GM12865 (cell line): ENCODE measurements at regions not wholly inside any gene's neighbourhood (a gene's known extent, or its start where the extent isn't known, plus 50 kb on each side); places are given as distances from the start of the nearest gene placed in this dataset.
"Not testable (repeated sequence)": the region's sequence is repeated elsewhere in the genome, so short reads cannot be mapped to it uniquely, and the experiment has no call there.

Experiments used
- DNase-seq: peaks from one replicate; pipeline ENCODE4 v3.0.0; 2010; ENCODE audit warnings: low read depth
- H3K4me3 ChIP-seq: 2 replicates; pipeline ENCODE4 v1.5.1; 2011; ENCODE audit warnings: mild to moderate bottlenecking, low read depth, low read length, control low read depth
- TF ChIP-seq, protein P1 (sequence below): IDR thresholded peaks from 2 replicates; pipeline ENCODE4 v1.5.1; 2011; ENCODE audit warnings: low read length, control low read depth, low read depth, inconsistent platforms; ENCODE audit not compliant: insufficient read depth; ENCODE audit errors: missing control alignments

GRCh38 chr3:182651461-182651860, 141.8 kb upstream of the ATP11B start:
- DNase-seq = no peak

DNA sequence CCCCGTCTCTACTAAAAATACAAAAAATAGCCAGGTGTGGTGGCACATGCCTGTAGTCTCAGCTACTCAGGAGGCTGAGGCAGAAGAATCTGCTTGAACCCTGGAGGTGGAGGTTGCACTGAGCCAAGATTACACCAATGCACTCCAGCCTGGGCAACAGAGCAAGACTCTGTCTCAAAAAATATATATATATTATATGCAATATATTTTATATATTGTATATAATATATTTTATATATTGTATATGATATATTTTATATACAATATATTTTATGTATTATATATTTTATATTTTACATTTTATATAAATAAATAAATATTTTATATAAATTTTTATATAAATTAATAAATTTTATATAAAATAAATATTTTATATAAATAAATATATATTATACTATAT, 140.2 kb upstream of the ATP11B start:
- DNase-seq, H3K4me3 ChIP-seq: not testable (repeated sequence)

More at GRCh38 chr3:182651461-182651860, 141.8 kb upstream of the ATP11B start:
- TF ChIP-seq, protein P1, sequence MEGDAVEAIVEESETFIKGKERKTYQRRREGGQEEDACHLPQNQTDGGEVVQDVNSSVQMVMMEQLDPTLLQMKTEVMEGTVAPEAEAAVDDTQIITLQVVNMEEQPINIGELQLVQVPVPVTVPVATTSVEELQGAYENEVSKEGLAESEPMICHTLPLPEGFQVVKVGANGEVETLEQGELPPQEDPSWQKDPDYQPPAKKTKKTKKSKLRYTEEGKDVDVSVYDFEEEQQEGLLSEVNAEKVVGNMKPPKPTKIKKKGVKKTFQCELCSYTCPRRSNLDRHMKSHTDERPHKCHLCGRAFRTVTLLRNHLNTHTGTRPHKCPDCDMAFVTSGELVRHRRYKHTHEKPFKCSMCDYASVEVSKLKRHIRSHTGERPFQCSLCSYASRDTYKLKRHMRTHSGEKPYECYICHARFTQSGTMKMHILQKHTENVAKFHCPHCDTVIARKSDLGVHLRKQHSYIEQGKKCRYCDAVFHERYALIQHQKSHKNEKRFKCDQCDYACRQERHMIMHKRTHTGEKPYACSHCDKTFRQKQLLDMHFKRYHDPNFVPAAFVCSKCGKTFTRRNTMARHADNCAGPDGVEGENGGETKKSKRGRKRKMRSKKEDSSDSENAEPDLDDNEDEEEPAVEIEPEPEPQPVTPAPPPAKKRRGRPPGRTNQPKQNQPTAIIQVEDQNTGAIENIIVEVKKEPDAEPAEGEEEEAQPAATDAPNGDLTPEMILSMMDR = no peak
- H3K4me3 ChIP-seq = no peak overlapping the region

DNA sequence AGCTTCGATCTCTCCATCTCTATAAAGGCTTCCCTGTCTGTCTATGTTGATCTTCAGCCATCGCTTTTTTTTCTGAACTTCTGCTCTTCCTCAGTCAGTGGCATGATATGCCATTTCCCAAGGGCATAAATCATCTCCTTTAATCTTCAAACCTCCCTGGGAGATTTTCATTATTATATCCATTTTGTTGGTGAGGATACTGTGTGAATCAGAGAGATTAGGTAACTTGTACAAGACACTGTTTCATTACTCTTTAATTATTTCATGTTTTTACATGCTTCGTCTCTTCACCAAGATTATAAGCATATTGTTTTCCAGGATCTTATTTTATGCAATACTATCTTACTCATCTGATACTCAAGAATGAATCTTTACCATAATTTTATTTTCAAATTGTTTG, 124.8 kb upstream of the ATP11B start:
- TF ChIP-seq, protein P1 = no peak
- H3K4me3 ChIP-seq = no peak overlapping the region
- no peak for DNase-seq

GRCh38 chr3:182668974-182669373, 124.3 kb upstream of the ATP11B start:
- TF ChIP-seq, protein P1 = no peak
- DNase-seq = no peak
- H3K4me3 ChIP-seq = no peak overlapping the region

- H3K4me3 ChIP-seq = no peak overlapping the region
- TF ChIP-seq, protein P1 = no peak
Observed at GRCh38 chr3:182671541-182671940, 121.8 kb upstream of the ATP11B start.

DNA sequence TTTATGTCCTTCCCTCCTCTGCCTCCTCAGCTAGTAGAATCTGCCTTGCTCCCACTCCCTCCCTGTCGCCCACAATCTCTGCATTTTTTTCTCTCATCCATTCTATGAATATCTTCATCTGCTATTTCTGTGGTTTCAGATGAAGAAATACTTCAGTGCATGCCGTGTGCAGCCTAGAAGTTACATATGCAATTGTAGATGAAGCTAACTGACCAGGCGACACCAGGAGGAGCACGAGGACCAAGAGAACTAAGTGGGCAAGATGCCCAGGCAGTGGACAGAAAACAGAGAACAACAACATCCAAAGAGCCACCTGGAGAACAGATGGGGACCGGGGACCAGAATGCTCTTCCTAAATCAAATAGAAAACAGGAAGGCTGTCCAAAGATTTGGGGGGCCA, 121.4 kb upstream of the ATP11B start:
- TF ChIP-seq, protein P1 = no peak
- no peak overlapping the region for H3K4me3 ChIP-seq
- DNase-seq = no peak

More at GRCh38 chr3:182671541-182671940, 121.8 kb upstream of the ATP11B start:
- no peak for DNase-seq

DNA sequence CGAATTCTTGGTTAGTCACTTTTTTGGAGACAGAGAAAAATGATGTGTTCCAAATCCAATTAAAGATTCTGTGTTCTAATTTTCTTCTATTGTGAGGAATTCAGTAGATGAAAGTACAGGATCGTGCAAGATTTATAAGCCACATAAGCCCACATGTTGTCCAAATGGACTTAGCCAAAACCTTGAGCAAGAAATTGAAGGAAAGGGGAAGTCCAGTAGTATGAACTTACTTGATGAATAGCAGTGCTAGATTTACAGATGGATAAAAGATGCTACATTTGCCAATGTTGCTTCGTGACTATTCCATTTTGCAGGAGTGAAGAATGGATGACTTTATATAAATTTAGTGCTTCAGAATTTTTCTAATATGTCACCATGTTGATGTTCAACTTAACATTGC, 120.0 kb upstream of the ATP11B start:
- TF ChIP-seq, protein P1 = no peak

More for the DNA sequence above, 120.0 kb upstream of the ATP11B start:
- H3K4me3 ChIP-seq = no peak overlapping the region
- DNase-seq = no peak
